HUDEP-2 (cell line): ENCODE measurements at regions not wholly inside any gene's neighbourhood (a gene's known extent, or its start where the extent isn't known, plus 50 kb on each side); places are given as distances from the start of the nearest gene placed in this dataset.

Experiments used
- DNase-seq, 76 experiments: peaks; one replicate each; lab custom pipeline; 2025; ENCODE audit not compliant: unreplicated experiment in 76 of 76; lab: John Stamatoyannopoulos, UW

- no peak for DNase-seq
These were observed 534.5 kb downstream of the TNS3 start for GRCh38 chr7:47047384-47047783.

- DNase-seq = no peak
These were observed 535.0 kb downstream of the TNS3 start for GRCh38 chr7:47046949-47047348.

GRCh38 chr7:47045207-47046051 lies 536.5 kb downstream of the TNS3 start:
- DNase-seq = no peak

- DNase-seq = no peak
These were observed 537.3 kb downstream of the TNS3 start for GRCh38 chr7:47044625-47045024.

- DNase-seq = no peak
These were observed 538.6 kb downstream of the TNS3 start for GRCh38 chr7:47043304-47043703.

- no peak for DNase-seq
These were observed 539.2 kb downstream of the TNS3 start for GRCh38 chr7:47042669-47043068.

- no peak for DNase-seq
These were observed 541.0 kb downstream of the TNS3 start for GRCh38 chr7:47040795-47041347.

GRCh38 chr7:47039904-47040303 lies 542.0 kb downstream of the TNS3 start:
- no peak for DNase-seq

GRCh38 chr7:47039089-47039648 lies 542.7 kb downstream of the TNS3 start:
- no peak for DNase-seq

GRCh38 chr7:47038621-47039020 lies 543.3 kb downstream of the TNS3 start:
- no peak for DNase-seq

GRCh38 chr7:47037607-47038006 lies 544.3 kb downstream of the TNS3 start:
- no peak for DNase-seq

- DNase-seq = no peak
These were observed 545.0 kb downstream of the TNS3 start for GRCh38 chr7:47036909-47037308.

- no peak for DNase-seq
These were observed 546.4 kb downstream of the TNS3 start for GRCh38 chr7:47035522-47035921.

GRCh38 chr7:47034180-47034579 lies 547.7 kb downstream of the TNS3 start:
- DNase-seq = no peak

- no peak for DNase-seq
These were observed 549.4 kb downstream of the TNS3 start for GRCh38 chr7:47032536-47032908.

GRCh38 chr7:47031786-47032535 lies 550.0 kb downstream of the TNS3 start:
- DNase-seq = no peak

- DNase-seq = no peak
These were observed 553.6 kb downstream of the TNS3 start for GRCh38 chr7:47028284-47028683.

GRCh38 chr7:47027695-47028240 lies 554.1 kb downstream of the TNS3 start:
- DNase-seq = no peak

- DNase-seq = no peak
These were observed 555.0 kb downstream of the TNS3 start for GRCh38 chr7:47026780-47027361.

- no peak for DNase-seq
These were observed 556.9 kb downstream of the TNS3 start for GRCh38 chr7:47024991-47025390.

- no peak for DNase-seq
These were observed 573.5 kb downstream of the TNS3 start for GRCh38 chr7:47008461-47008860.
